Nephron (organoid): ENCODE measurements at regions not wholly inside any gene's neighbourhood (a gene's known extent, or its start where the extent isn't known, plus 50 kb on each side); places are given as distances from the start of the nearest gene placed in this dataset.
A peak's percentile ranks its signal among the peaks of the same experiment; 100 is the strongest.

Experiments used
- H3K27ac Mint-ChIP-seq, 3 experiments: 2 replicates each; pipeline ENCODE4 v1.8.0; 2020; ENCODE audit warnings: mixed read lengths in 3 of 3, mild to moderate bottlenecking in 2 of 3, moderate library complexity in 1 of 3
- H3K27me3 Mint-ChIP-seq: 2 replicates; pipeline ENCODE4 v1.8.0; 2021; ENCODE audit warnings: low read depth, mild to moderate bottlenecking, moderate library complexity, mixed read lengths
- H3K36me3 Mint-ChIP-seq: 2 replicates; pipeline ENCODE4 v1.8.0; 2020; ENCODE audit warnings: low read depth, mixed read lengths
- H3K4me1 Mint-ChIP-seq: 2 replicates; pipeline ENCODE4 v1.8.0; 2020; ENCODE audit warnings: mixed read lengths
- H3K4me3 Mint-ChIP-seq, 3 experiments: 2 replicates each; pipeline ENCODE4 v1.8.0; 2020; ENCODE audit warnings: mild to moderate bottlenecking in 3 of 3, mixed read lengths in 3 of 3, moderate library complexity in 2 of 3
- H3K9me3 Mint-ChIP-seq: 2 replicates; pipeline ENCODE4 v1.8.0; 2020; ENCODE audit warnings: mixed read lengths
- CTCF ChIP-seq, 3 experiments: fragments of 200-600 bp; sonication (generic); IDR thresholded peaks; one replicate each; pipeline ENCODE4 v1.5.0; 2021; ENCODE audit warnings: antibody characterized with exemption in 3 of 3; ENCODE audit not compliant: unreplicated experiment in 3 of 3

- Mint-ChIP-seq H3K9me3 (no peaks in the 10 kb centered on the region), H3K4me1 (peaks cover 54% of the 10 kb centered on the region), H3K36me3 (no peaks in the 10 kb centered on the region), H3K27me3 (no peaks in the 10 kb centered on the region), H3K27ac (no peak overlapping the region), H3K4me3 (no peak overlapping the region)
- TF ChIP-seq CTCF (IDR thresholded peaks at IDR 0.05; ENCODE audit: unreplicated experiment in 3 of 3): no peak
These were observed 85.7 kb upstream of the CCDC190 start for GRCh38 chr1:162946701-162947100.

- no peaks in the 10 kb centered on the region for H3K9me3 Mint-ChIP-seq
- no peaks in the 10 kb centered on the region for H3K27me3 Mint-ChIP-seq
- peaks cover 49% of the 10 kb centered on the region for H3K4me1 Mint-ChIP-seq
- peak overlapping the region in 1 of 3 experiments; percentile 30 for H3K27ac Mint-ChIP-seq
- no peak overlapping the region for H3K4me3 Mint-ChIP-seq
- no peaks in the 10 kb centered on the region for H3K36me3 Mint-ChIP-seq
- no peak for TF ChIP-seq CTCF (IDR thresholded peaks at IDR 0.05; ENCODE audit: unreplicated experiment in 3 of 3)
These were observed 84.1 kb upstream of the CCDC190 start for GRCh38 chr1:162944974-162945674.

- no peak for TF ChIP-seq CTCF (IDR thresholded peaks at IDR 0.05; ENCODE audit: unreplicated experiment in 3 of 3)
- no peaks in the 10 kb centered on the region for H3K36me3 Mint-ChIP-seq
- H3K4me3 Mint-ChIP-seq: no peak overlapping the region
- H3K4me1 Mint-ChIP-seq: peaks cover 51% of the 10 kb centered on the region
- H3K27ac Mint-ChIP-seq: peak overlapping the region; percentile 52 to 80 (median 59)
- no peaks in the 10 kb centered on the region for H3K27me3 Mint-ChIP-seq
- H3K9me3 Mint-ChIP-seq: no peaks in the 10 kb centered on the region
These were observed 82.6 kb upstream of the CCDC190 start for GRCh38 chr1:162943622-162944021.

GRCh38 chr1:162942916-162943559, 82.1 kb upstream of the CCDC190 start:
- Mint-ChIP-seq H3K9me3 (no peaks in the 10 kb centered on the region), H3K27me3 (no peaks in the 10 kb centered on the region), H3K4me3 (peak overlapping the region in 1 of 3 experiments; percentile 38), H3K27ac (peak overlapping the region; percentile 52 to 80 (median 59)), H3K4me1 (peaks cover 51% of the 10 kb centered on the region), H3K36me3 (no peaks in the 10 kb centered on the region)
- TF ChIP-seq CTCF (IDR thresholded peaks at IDR 0.05; ENCODE audit: unreplicated experiment in 3 of 3): no peak

GRCh38 chr1:162941024-162941423, 80.0 kb upstream of the CCDC190 start:
- H3K36me3 Mint-ChIP-seq: no peaks in the 10 kb centered on the region
- no peaks in the 10 kb centered on the region for H3K9me3 Mint-ChIP-seq
- H3K4me3 Mint-ChIP-seq: no peak overlapping the region
- no peak overlapping the region for H3K27ac Mint-ChIP-seq
- TF ChIP-seq CTCF (IDR thresholded peaks at IDR 0.05; ENCODE audit: unreplicated experiment in 3 of 3): no peak
- peaks cover 38% of the 10 kb centered on the region for H3K4me1 Mint-ChIP-seq
- H3K27me3 Mint-ChIP-seq: no peaks in the 10 kb centered on the region

GRCh38 chr1:162939035-162939434, 78.1 kb upstream of the CCDC190 start:
- TF ChIP-seq CTCF (IDR thresholded peaks at IDR 0.05; ENCODE audit: unreplicated experiment in 3 of 3): no peak
- Mint-ChIP-seq H3K4me3 (no peak overlapping the region), H3K4me1 (peaks cover 29% of the 10 kb centered on the region), H3K36me3 (no peaks in the 10 kb centered on the region), H3K27ac (no peak overlapping the region), H3K9me3 (no peaks in the 10 kb centered on the region), H3K27me3 (no peaks in the 10 kb centered on the region)
